GM06990 (cell line): ENCODE measurements at regions not wholly inside any gene's neighbourhood (a gene's known extent, or its start where the extent isn't known, plus 50 kb on each side); places are given as distances from the start of the nearest gene placed in this dataset.

Experiments used
- DNase-seq: peaks from one replicate; pipeline ENCODE4 v3.0.0-alpha.2; 2011; ENCODE audit not compliant: insufficient read length; ENCODE audit errors: extremely low read depth
- H3K27me3 ChIP-seq: replicated peaks from 2 replicates; pipeline ENCODE4 v1.6.0; 2011; ENCODE audit warnings: low read length; ENCODE audit not compliant: control insufficient read depth, insufficient read depth
- H3K36me3 ChIP-seq: 2 replicates; pipeline ENCODE4 v1.5.1; 2011; ENCODE audit warnings: low read length; ENCODE audit not compliant: control insufficient read depth, insufficient read depth
- H3K4me3 ChIP-seq: replicated peaks from 2 replicates; pipeline ENCODE4 v1.5.1; 2011; ENCODE audit warnings: low read depth, mild to moderate bottlenecking, control low read depth, low read length
- TF ChIP-seq, protein P1 (sequence below): IDR thresholded peaks from 2 replicates; pipeline ENCODE4 v1.5.1; 2011; ENCODE audit warnings: low read length, control low read depth, mild to moderate bottlenecking, inconsistent platforms; ENCODE audit not compliant: insufficient read depth, poor library complexity, severe bottlenecking

DNA sequence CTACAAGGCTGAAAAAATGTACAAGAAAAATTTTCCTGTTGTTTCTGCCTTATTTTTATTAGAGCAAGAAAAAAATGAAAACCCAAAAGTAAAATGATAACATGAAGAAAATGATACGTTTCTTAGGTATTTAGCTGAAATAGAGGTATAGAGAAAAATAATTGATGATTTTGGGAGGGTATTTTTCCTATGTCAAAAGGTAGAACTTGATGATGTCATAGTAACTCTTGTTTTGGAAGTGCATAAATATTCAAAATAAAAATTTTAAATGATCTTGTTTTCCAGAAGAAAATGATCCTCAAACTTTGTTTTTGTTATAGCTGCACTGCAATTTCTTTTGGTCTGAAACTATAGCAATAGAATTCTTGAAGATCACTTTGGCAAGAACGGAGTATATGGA, 608.8 kb upstream of the BOD1L1 start:
- TF ChIP-seq, protein P1, sequence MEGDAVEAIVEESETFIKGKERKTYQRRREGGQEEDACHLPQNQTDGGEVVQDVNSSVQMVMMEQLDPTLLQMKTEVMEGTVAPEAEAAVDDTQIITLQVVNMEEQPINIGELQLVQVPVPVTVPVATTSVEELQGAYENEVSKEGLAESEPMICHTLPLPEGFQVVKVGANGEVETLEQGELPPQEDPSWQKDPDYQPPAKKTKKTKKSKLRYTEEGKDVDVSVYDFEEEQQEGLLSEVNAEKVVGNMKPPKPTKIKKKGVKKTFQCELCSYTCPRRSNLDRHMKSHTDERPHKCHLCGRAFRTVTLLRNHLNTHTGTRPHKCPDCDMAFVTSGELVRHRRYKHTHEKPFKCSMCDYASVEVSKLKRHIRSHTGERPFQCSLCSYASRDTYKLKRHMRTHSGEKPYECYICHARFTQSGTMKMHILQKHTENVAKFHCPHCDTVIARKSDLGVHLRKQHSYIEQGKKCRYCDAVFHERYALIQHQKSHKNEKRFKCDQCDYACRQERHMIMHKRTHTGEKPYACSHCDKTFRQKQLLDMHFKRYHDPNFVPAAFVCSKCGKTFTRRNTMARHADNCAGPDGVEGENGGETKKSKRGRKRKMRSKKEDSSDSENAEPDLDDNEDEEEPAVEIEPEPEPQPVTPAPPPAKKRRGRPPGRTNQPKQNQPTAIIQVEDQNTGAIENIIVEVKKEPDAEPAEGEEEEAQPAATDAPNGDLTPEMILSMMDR, result no peak
- no peak overlapping the region for H3K4me3 ChIP-seq
- no peak for DNase-seq
- H3K27me3 ChIP-seq, result no peaks in the 10 kb centered on the region
- H3K36me3 ChIP-seq, result no peaks in the 10 kb centered on the region

DNA sequence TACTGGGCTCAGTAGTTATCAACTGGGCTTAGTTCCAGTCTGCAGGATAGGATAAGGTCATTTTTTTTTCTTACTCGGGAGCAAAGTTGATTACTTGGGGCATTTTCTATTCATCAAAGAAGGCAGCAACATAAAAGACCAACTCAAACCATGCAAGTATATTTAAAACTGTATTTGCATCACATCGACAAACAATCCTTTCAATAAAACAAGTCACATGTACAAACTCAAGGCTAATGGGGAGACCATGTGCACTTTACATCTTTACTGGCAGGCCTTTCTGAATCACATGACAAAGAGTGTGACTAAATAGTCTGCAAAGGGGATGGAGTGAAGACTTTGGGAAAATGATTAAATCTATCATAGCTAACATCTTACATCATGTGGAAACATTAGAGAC, 610.4 kb upstream of the BOD1L1 start:
- no peak overlapping the region for H3K4me3 ChIP-seq
- DNase-seq, result no peak
- no peaks in the 10 kb centered on the region for H3K36me3 ChIP-seq
- TF ChIP-seq, protein P1, result no peak
- H3K27me3 ChIP-seq, result no peaks in the 10 kb centered on the region

DNA sequence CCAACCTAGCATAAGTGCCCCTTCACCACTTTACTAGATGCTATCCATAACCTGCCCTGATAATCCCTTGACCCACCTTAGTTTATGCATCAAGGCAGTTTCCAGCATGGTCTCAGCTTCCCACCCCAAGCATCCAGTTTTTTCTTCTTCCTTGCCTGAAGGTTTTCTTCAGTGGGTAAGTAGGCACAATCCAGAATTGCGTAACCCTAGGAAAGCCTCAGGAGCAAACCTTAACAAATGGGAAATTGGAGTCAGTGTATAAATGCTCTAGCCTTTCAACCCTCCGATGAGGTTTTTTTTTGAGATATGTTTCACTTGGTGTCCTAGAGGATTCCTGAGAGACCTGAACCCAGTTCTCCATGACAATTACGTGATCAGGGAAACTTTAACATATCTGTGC, 614.0 kb upstream of the BOD1L1 start:
- TF ChIP-seq, protein P1, result no peak
- no peak overlapping the region for H3K4me3 ChIP-seq
- DNase-seq, result no peak
- H3K36me3 ChIP-seq, result no peaks in the 10 kb centered on the region
- no peaks in the 10 kb centered on the region for H3K27me3 ChIP-seq

DNA sequence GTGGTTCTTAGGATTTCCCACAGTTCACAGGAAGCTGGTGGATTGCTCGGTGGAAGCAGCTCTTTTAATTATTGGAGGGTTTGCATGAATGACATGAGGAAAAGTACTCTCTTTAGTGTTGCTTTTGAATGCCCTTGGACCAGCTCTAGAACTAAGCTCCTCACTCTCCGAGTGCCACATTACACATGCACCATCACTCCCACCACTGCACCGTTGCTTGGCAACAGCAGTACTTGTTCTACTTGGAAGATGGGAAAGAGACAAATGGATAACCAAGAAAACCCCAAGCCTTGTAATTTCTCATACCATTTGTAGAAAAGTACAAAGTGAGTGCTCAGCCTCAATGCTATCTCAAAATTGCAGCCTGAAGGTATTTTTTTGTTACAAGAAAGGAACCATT, 620.2 kb upstream of the BOD1L1 start:
- Histone ChIP-seq H3K4me3 (no peak overlapping the region), H3K27me3 (no peaks in the 10 kb centered on the region), H3K36me3 (no peaks in the 10 kb centered on the region)
- no peak for DNase-seq
- TF ChIP-seq, protein P1, result no peak

DNA sequence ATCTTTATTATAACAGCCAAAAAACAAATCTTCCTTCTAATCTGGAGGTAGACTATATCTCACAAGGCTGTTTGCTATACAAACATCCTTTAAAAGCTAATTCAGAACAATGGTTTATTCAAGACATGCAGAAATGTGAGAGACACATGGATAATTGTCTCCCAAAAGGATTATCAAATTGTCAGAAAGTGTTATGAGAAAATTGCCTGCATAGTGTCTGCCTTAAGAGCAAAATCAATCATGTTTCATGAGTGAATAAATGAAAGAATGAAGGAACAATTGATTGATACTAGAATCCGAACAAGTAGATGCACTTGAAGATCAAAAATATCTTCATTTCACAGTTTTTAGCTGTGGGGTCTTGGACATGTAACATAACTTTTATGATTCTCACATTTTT, 621.7 kb upstream of the BOD1L1 start:
- TF ChIP-seq, protein P1, result no peak
- Histone ChIP-seq H3K27me3 (no peaks in the 10 kb centered on the region), H3K4me3 (no peak overlapping the region), H3K36me3 (no peaks in the 10 kb centered on the region)
- DNase-seq, result no peak

DNA sequence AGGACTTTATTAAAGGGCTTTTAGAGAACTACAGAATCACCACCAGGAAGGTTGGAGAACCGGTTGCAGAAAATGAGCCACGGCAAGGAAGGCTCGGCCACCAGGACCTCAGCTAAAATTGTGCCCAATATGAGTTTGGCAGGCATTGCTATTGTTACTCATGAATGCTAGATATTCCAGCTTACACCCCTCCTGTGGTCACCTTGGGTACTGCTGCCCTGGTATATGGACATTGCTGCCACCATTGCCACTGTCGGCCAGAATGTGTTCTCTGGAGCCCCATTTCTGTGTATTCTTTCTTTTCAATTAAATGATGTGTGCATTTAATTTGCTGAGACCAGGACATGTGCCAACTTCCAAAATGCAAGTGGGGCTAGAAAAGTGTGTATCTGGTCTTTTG, 626.7 kb upstream of the BOD1L1 start:
- DNase-seq, result peak; percentile 4
- TF ChIP-seq, protein P1, result peak; percentile 53
- H3K27me3 ChIP-seq, result no peaks in the 10 kb centered on the region
- no peak overlapping the region for H3K4me3 ChIP-seq
- H3K36me3 ChIP-seq, result no peaks in the 10 kb centered on the region
